ENCODE measurements at regions not wholly inside any gene's neighbourhood (a gene's known extent, or its start where the extent isn't known, plus 50 kb on each side); places are given as distances from the start of the nearest gene placed in this dataset.

DNA sequence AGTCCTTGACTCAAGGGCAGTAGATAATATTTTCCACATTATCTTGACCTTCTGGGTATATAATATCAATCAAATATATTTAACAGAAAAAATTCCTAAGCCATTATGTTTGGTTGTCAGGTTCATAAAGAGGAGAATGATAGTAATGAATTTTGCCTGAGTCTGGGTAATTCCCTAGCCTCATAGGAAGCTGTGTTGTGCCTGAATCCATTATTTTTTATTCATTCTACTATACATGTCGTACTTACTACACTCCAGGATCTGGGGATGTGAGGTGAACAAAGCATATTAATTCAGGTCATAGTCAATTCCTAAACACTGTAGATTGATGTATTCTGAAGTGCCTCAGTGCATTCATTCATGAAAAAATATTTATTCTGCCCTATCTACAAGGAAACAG, 204.2 kb downstream of the PTGER3 start:
- TF ChIP-seq, protein P1, sequence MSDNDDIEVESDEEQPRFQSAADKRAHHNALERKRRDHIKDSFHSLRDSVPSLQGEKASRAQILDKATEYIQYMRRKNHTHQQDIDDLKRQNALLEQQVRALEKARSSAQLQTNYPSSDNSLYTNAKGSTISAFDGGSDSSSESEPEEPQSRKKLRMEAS (IDR thresholded peaks at IDR 0.05): no peak
- no peak for TF ChIP-seq TEAD4 (IDR thresholded peaks at IDR 0.05)
- TF ChIP-seq EP300 (IDR thresholded peaks at IDR 0.05; ENCODE audit: borderline replicate concordance): no peak
- TF ChIP-seq, protein P2, sequence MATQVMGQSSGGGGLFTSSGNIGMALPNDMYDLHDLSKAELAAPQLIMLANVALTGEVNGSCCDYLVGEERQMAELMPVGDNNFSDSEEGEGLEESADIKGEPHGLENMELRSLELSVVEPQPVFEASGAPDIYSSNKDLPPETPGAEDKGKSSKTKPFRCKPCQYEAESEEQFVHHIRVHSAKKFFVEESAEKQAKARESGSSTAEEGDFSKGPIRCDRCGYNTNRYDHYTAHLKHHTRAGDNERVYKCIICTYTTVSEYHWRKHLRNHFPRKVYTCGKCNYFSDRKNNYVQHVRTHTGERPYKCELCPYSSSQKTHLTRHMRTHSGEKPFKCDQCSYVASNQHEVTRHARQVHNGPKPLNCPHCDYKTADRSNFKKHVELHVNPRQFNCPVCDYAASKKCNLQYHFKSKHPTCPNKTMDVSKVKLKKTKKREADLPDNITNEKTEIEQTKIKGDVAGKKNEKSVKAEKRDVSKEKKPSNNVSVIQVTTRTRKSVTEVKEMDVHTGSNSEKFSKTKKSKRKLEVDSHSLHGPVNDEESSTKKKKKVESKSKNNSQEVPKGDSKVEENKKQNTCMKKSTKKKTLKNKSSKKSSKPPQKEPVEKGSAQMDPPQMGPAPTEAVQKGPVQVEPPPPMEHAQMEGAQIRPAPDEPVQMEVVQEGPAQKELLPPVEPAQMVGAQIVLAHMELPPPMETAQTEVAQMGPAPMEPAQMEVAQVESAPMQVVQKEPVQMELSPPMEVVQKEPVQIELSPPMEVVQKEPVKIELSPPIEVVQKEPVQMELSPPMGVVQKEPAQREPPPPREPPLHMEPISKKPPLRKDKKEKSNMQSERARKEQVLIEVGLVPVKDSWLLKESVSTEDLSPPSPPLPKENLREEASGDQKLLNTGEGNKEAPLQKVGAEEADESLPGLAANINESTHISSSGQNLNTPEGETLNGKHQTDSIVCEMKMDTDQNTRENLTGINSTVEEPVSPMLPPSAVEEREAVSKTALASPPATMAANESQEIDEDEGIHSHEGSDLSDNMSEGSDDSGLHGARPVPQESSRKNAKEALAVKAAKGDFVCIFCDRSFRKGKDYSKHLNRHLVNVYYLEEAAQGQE (IDR thresholded peaks at IDR 0.05; ENCODE audit: low read depth): no peak
- TF ChIP-seq YY1 (IDR thresholded peaks at IDR 0.05; ENCODE audit: low read depth): no peak
- no peak for TF ChIP-seq CEBPB (IDR thresholded peaks at IDR 0.05)
